ENCODE measurements at regions not wholly inside any gene's neighbourhood (a gene's known extent, or its start where the extent isn't known, plus 50 kb on each side); places are given as distances from the start of the nearest gene placed in this dataset.

GRCh38 chr10:32153931-32154330 is 97.7 kb upstream of the KIF5B start:
- ATAC-seq = no peak
- no peak for TF ChIP-seq EZH2 (IDR thresholded peaks at IDR 0.05; ENCODE audit: low read depth, unreplicated experiment)
- peaks cover 7% of the 10 kb centered on the region; the same call in 1 of the 3 replicates for H3K36me3 Mint-ChIP-seq (ENCODE audit: low read depth)
- peaks cover 5% of the 10 kb centered on the region; the same call in 1 of the 2 replicates for H3K9me2 ChIP-seq (ENCODE audit: insufficient read depth)
- H3K4me1 ChIP-seq (ENCODE audit: insufficient read depth) = no peaks in the 10 kb centered on the region
- H3K36me3 ChIP-seq (ENCODE audit: insufficient read depth) = no peaks in the 10 kb centered on the region
- no peak overlapping the region for H3K4me2 ChIP-seq
- H3K4me1 Mint-ChIP-seq = peaks cover 17% of the 10 kb centered on the region
- no peak overlapping the region for H3K4me3 Mint-ChIP-seq
- H4K20me1 ChIP-seq (replicated peaks; ENCODE audit: insufficient read depth) = no peaks in the 10 kb centered on the region
- H3K79me2 ChIP-seq (replicated peaks; ENCODE audit: insufficient read depth) = no peaks in the 10 kb centered on the region
- H3K27me3 Mint-ChIP-seq (ENCODE audit: insufficient read depth, low read depth, poor library complexity) = no peaks in the 10 kb centered on the region
- H3K27me3 ChIP-seq (ENCODE audit: insufficient read depth) = no peaks in the 10 kb centered on the region
- peaks cover 19% of the 10 kb centered on the region for H3K9me3 Mint-ChIP-seq
- no peak overlapping the region for H3K27ac ChIP-seq (ENCODE audit: low read depth)
- H3K4me3 ChIP-seq = no peak overlapping the region
- H2AFZ ChIP-seq = no peak overlapping the region
- no peak overlapping the region for H3K27ac Mint-ChIP-seq
- DNase-seq (ENCODE audit: low spot score) = no peak
- H3F3A ChIP-seq (replicated peaks; ENCODE audit: low read depth) = no peaks in the 10 kb centered on the region

GRCh38 chr10:32153252-32153651 is 97.0 kb upstream of the KIF5B start:
- no peak overlapping the region for H3K4me3 Mint-ChIP-seq
- H3K27me3 Mint-ChIP-seq (ENCODE audit: insufficient read depth, low read depth, poor library complexity) = no peaks in the 10 kb centered on the region
- H3K4me3 ChIP-seq = no peak overlapping the region
- no peak for DNase-seq (ENCODE audit: low spot score)
- H3F3A ChIP-seq (replicated peaks; ENCODE audit: low read depth) = no peaks in the 10 kb centered on the region
- H3K27ac Mint-ChIP-seq = no peak overlapping the region
- no peaks in the 10 kb centered on the region for H3K36me3 ChIP-seq (ENCODE audit: insufficient read depth)
- no peak overlapping the region for H3K27ac ChIP-seq (ENCODE audit: low read depth)
- H2AFZ ChIP-seq = no peak overlapping the region
- TF ChIP-seq REST (IDR thresholded peaks at IDR 0.05; ENCODE audit: unreplicated experiment) = no peak
- no peak for TF ChIP-seq POLR2AphosphoS5 (IDR thresholded peaks at IDR 0.05; ENCODE audit: low read depth)
- no peak for TF ChIP-seq STAT1 (IDR thresholded peaks at IDR 0.05; ENCODE audit: unreplicated experiment)
- TF ChIP-seq NANOG (IDR thresholded peaks at IDR 0.05; ENCODE audit: borderline replicate concordance) = no peak
- TF ChIP-seq EZH2phosphoT487 (IDR thresholded peaks at IDR 0.05; ENCODE audit: unreplicated experiment) = no peak
- no peak for TF ChIP-seq EZH2 (IDR thresholded peaks at IDR 0.05; ENCODE audit: low read depth, unreplicated experiment)
- TF ChIP-seq ZNF462 (CRISPR knock-in tag; IDR thresholded peaks at IDR 0.05) = no peak
- no peak for TF ChIP-seq ZNF114 (CRISPR knock-in tag; IDR thresholded peaks at IDR 0.05)
- no peak for TF ChIP-seq ZNF331 (CRISPR knock-in tag; IDR thresholded peaks at IDR 0.05; ENCODE audit: low read depth)
- TF ChIP-seq JUNB (IDR thresholded peaks at IDR 0.05; ENCODE audit: unreplicated experiment) = no peak
- no peak for TF ChIP-seq CREB1 (CRISPR knock-in tag; IDR thresholded peaks at IDR 0.05; ENCODE audit: low read depth)
- no peaks in the 10 kb centered on the region for H3K27me3 ChIP-seq (ENCODE audit: insufficient read depth)
- H3K36me3 Mint-ChIP-seq (ENCODE audit: low read depth) = peaks cover 7% of the 10 kb centered on the region; the same call in 1 of the 3 replicates
- no peaks in the 10 kb centered on the region for H3K4me1 ChIP-seq (ENCODE audit: insufficient read depth)
- H3K79me2 ChIP-seq (replicated peaks; ENCODE audit: insufficient read depth) = no peaks in the 10 kb centered on the region
- no peak for ATAC-seq
- H4K20me1 ChIP-seq (replicated peaks; ENCODE audit: insufficient read depth) = no peaks in the 10 kb centered on the region
- peaks cover 19% of the 10 kb centered on the region for H3K9me3 Mint-ChIP-seq
- H3K9me2 ChIP-seq (ENCODE audit: insufficient read depth) = peaks cover 5% of the 10 kb centered on the region; the same call in 1 of the 2 replicates
- H3K4me2 ChIP-seq = no peak overlapping the region
- H3K4me1 Mint-ChIP-seq = peaks cover 17% of the 10 kb centered on the region
